NCI-H524 (cell line): ENCODE measurements at regions not wholly inside any gene's neighbourhood (a gene's known extent, or its start where the extent isn't known, plus 50 kb on each side); places are given as distances from the start of the nearest gene placed in this dataset.

Source experiments
- DNase-seq, 2 experiments: peaks; one replicate each; lab custom pipeline; 2025; lab: John Stamatoyannopoulos, UW

- DNase-seq = no peak
These were observed 739.4 kb downstream of the LIG4 start for GRCh38 chr13:107475753-107476453.

GRCh38 chr13:107473253-107473652 is 742.1 kb downstream of the LIG4 start:
- DNase-seq = no peak

GRCh38 chr13:107466326-107467099 is 748.8 kb downstream of the LIG4 start:
- no peak for DNase-seq

GRCh38 chr13:107462501-107462900 is 752.8 kb downstream of the LIG4 start:
- DNase-seq = no peak

- DNase-seq = no peak
These were observed 753.6 kb downstream of the LIG4 start for GRCh38 chr13:107461751-107462150.

GRCh38 chr13:107459430-107459829 is 755.9 kb downstream of the LIG4 start:
- no peak for DNase-seq

GRCh38 chr13:107458269-107458668 is 757.1 kb downstream of the LIG4 start:
- no peak for DNase-seq

- no peak for DNase-seq
These were observed 757.6 kb downstream of the LIG4 start for GRCh38 chr13:107457686-107458085.

GRCh38 chr13:107456431-107456830 is 758.9 kb downstream of the LIG4 start:
- no peak for DNase-seq

- no peak for DNase-seq
These were observed 762.5 kb downstream of the LIG4 start for GRCh38 chr13:107452833-107453232.

GRCh38 chr13:107450931-107451330 is 764.4 kb downstream of the LIG4 start:
- no peak for DNase-seq

GRCh38 chr13:107450431-107450830 is 764.9 kb downstream of the LIG4 start:
- no peak for DNase-seq

- no peak for DNase-seq
These were observed 767.7 kb downstream of the LIG4 start for GRCh38 chr13:107447591-107447990.

- no peak for DNase-seq
These were observed 774.1 kb downstream of the LIG4 start for GRCh38 chr13:107441279-107441678.

GRCh38 chr13:107438251-107438650 is 777.1 kb downstream of the LIG4 start:
- DNase-seq = no peak

- no peak for DNase-seq
These were observed 781.0 kb downstream of the LIG4 start for GRCh38 chr13:107434347-107434746.

GRCh38 chr13:107427536-107427935 is 787.8 kb downstream of the LIG4 start:
- DNase-seq = no peak

GRCh38 chr13:107422421-107422820 is 792.9 kb downstream of the LIG4 start:
- DNase-seq = no peak

GRCh38 chr13:107421951-107422350 is 793.4 kb downstream of the LIG4 start:
- no peak for DNase-seq

- no peak for DNase-seq
These were observed 794.3 kb downstream of the LIG4 start for GRCh38 chr13:107421028-107421427.

- DNase-seq = no peak
These were observed 802.3 kb downstream of the LIG4 start for GRCh38 chr13:107413005-107413404.

GRCh38 chr13:107407074-107407473 is 808.3 kb downstream of the LIG4 start:
- DNase-seq = no peak

- DNase-seq = no peak
These were observed 819.2 kb downstream of the LIG4 start for GRCh38 chr13:107395927-107396662.
